Cardiac muscle cell (in vitro differentiated cells and primary cell): ENCODE measurements at regions not wholly inside any gene's neighbourhood (a gene's known extent, or its start where the extent isn't known, plus 50 kb on each side); places are given as distances from the start of the nearest gene placed in this dataset.

Experiments
- DNase-seq, 2 donors: peaks; one replicate each; pipeline versions ENCODE4 v3.0.0 to v3.0.0-alpha.2; 2010 to 2017; ENCODE audit warnings: low read depth in 1 of 2, low spot score in 1 of 2
- H3K27ac ChIP-seq: fragments of 200-600 bp; sonication (generic); 2 replicates; pipeline ENCODE4 v1.5.1; 2016
- H3K27me3 ChIP-seq: fragments of 200-600 bp; sonication (generic); 2 replicates; pipeline ENCODE4 v1.6.0; 2016; ENCODE audit warnings: control low read depth
- H3K36me3 ChIP-seq: fragments of 200-600 bp; sonication (generic); 2 replicates; pipeline ENCODE4 v1.5.1; 2016; ENCODE audit warnings: control low read depth
- H3K4me1 ChIP-seq: fragments of 200-600 bp; sonication (generic); 2 replicates; pipeline ENCODE4 v1.8.1; 2017; ENCODE audit warnings: low read depth, mild to moderate bottlenecking, mixed run types
- H3K4me3 ChIP-seq: fragments of 200-600 bp; sonication (generic); 2 replicates; pipeline ENCODE4 v1.5.1; 2016; ENCODE audit warnings: mild to moderate bottlenecking
- H3K9me3 ChIP-seq: fragments of 200-600 bp; sonication (generic); 2 replicates; pipeline ENCODE4 v1.5.1; 2017; ENCODE audit warnings: low read depth, mild to moderate bottlenecking, control low read depth
- CTCF ChIP-seq: IDR thresholded peaks from 2 replicates; pipeline ENCODE4 v1.5.1; 2012; ENCODE audit warnings: low read depth, mild to moderate bottlenecking, low read length

DNA sequence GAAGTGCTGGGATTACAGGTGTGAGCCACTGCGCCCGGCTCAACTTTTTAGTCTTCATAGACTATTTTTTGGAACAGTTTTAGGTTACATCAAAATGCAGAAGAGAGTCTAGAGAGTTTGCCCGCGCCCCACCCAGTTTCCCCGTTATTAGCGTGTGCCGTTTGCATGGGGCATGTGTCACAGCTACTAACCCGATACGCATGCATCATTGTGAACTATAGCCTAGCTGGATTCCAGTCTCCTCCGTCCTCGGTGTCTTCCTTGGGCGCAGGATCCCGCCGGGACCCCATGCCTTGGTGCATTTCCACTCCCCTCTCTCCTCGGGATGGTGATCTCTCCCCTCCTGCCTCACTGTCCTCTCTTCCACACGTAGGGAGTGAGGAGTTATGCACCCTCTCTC is 85.5 kb upstream of the ADRA2C start:
- Histone ChIP-seq H3K36me3 (no peaks in the 10 kb centered on the region), H3K9me3 (no peaks in the 10 kb centered on the region), H3K4me1 (no peaks in the 10 kb centered on the region), H3K27ac (no peak overlapping the region), H3K4me3 (no peak overlapping the region), H3K27me3 (no peaks in the 10 kb centered on the region)
- DNase-seq = no peak
- no peak for TF ChIP-seq CTCF

DNA sequence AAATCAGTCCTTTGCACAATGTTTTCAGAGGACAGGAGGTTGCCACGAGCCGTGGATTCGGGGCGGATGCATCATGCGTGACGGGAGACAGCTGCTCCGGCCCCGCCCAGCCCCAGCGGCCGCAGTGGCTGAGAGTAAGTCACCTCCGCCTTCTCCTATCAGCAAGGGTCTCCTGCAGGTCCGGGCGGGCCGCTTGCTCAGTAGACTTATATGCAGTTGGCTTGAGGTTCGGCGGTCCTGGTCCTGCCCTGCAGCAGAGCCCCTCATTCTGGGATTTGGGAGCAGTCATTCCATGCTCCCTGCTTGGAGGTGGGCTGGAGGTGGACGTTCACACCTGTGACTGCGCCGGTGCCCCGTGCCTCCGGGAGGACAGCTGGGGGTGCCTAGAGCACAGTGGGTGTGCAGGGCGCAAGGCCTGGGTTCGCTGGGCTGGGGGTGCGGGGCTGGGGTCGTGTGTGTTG is 86.3 kb upstream of the ADRA2C start:
- TF ChIP-seq CTCF = no peak
- no peaks in the 10 kb centered on the region for H3K9me3 ChIP-seq
- H3K4me1 ChIP-seq = no peaks in the 10 kb centered on the region
- no peak overlapping the region for H3K4me3 ChIP-seq
- H3K27ac ChIP-seq = no peak overlapping the region
- DNase-seq = no peak
- no peaks in the 10 kb centered on the region for H3K36me3 ChIP-seq
- no peaks in the 10 kb centered on the region for H3K27me3 ChIP-seq

DNA sequence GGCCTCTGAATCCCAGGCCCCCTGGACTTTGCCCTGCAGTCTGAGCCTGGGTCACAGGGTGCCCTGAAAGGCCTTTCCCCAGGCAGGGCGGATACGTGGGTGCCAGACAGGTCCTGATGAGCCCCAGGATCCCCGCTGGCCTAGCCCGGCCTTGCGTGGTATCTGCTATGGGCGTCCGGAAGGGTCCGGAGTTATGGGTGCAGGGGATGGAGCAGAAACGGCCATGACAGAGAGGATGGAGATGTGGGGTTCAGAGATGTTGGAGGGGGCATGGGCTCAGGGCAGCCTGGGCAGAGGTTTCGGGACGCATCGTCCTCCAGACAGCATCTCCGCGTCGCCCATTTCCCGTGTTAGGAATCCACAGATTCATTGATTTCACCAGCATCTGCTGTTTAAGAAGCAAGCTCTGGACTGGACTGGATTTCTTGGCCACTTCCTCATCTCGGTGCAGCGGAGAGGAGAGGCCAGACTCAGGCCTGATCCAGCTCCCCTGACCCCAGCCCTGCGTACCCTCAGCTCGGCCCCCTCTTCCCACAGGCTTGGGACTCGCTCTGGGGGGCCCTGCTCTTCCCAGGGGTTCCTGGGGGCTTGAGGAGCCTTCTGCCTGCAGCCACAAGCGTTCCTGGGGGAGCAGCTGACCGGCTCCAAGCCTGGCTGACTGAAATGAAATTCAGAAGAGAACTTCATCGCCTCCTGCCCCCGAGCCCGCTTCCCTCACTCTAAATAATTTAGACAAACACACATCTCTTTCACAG is 86.9 kb upstream of the ADRA2C start:
- Histone ChIP-seq H3K36me3 (no peaks in the 10 kb centered on the region), H3K4me3 (no peak overlapping the region), H3K4me1 (no peaks in the 10 kb centered on the region), H3K27ac (no peak overlapping the region), H3K9me3 (no peaks in the 10 kb centered on the region), H3K27me3 (no peaks in the 10 kb centered on the region)
- DNase-seq = no peak
- TF ChIP-seq CTCF = no peak

DNA sequence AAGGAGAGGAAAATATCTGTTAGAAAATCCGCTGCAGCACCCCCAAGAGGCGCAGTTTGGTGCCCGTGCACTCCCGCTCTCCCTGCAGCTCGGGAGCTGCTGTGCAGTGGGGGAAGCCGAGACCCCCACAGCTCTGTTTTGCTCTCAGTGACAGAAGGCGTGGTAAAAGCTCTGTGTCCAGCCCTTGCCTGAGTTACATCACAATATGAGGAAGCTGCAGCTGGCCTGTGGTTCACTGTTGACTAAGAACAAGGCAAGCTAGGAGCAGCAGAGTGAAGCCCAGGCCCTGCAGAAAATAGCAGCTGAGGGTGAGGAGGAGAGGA is 88.5 kb upstream of the ADRA2C start:
- TF ChIP-seq CTCF = no peak
- H3K9me3 ChIP-seq = no peaks in the 10 kb centered on the region
- no peak overlapping the region for H3K27ac ChIP-seq
- no peak for DNase-seq
- no peaks in the 10 kb centered on the region for H3K27me3 ChIP-seq
- no peak overlapping the region for H3K4me3 ChIP-seq
- no peaks in the 10 kb centered on the region for H3K36me3 ChIP-seq
- H3K4me1 ChIP-seq = no peaks in the 10 kb centered on the region

DNA sequence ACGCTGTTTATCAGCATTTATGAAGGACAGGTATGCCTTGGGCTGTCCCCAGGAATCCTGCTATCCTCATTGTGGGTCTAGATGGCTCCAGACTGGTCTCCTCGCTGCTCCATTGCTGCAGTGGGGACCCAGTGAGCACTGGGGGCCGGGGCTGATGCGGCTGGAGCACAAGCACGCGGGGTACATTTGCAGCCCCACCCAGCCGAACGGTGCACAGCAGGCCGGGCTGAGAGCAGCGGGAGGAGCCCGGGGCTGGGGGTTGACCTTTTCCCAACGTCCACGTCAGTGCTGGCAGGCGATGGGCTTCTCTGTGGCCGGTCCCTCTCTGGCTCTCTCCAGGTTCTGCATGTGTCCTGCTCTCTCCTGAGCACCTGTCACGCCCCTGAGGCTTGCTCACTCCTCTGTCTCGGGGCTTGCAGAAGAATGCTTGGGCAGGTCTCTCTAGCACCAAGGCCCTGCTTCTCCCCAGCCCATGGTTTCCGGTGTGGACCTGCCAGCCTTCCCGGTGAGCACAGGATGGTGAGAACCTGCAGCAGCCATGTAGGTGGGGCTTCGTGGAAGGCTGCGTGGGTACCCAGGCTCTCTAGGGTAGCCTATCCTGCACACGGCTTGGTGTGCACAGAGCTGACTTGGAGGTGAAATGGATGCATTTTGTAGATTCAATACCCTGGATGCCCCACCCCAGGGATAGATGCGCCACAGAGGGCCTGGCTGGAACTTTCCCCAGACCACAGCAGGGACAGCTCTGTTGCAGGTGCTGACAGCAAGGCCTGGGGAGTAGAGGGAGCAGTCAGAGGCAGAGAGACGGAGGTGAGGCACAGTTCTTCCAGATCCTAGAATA is 89.1 kb upstream of the ADRA2C start:
- DNase-seq = no peak
- Histone ChIP-seq H3K27me3 (no peaks in the 10 kb centered on the region), H3K36me3 (no peaks in the 10 kb centered on the region), H3K27ac (no peak overlapping the region), H3K4me3 (no peak overlapping the region), H3K9me3 (no peaks in the 10 kb centered on the region), H3K4me1 (no peaks in the 10 kb centered on the region)
- no peak for TF ChIP-seq CTCF
